CD4-positive, alpha-beta T cell treated with Interferon alpha-2 for 1 hour (primary cell): ENCODE measurements at regions not wholly inside any gene's neighbourhood (a gene's known extent, or its start where the extent isn't known, plus 50 kb on each side); places are given as distances from the start of the nearest gene placed in this dataset.

ENCODE experiments used
- DNase-seq, 2 donors: peaks; one replicate each; pipeline ENCODE4 v3.0.0-alpha.2; 2020 to 2022

DNA sequence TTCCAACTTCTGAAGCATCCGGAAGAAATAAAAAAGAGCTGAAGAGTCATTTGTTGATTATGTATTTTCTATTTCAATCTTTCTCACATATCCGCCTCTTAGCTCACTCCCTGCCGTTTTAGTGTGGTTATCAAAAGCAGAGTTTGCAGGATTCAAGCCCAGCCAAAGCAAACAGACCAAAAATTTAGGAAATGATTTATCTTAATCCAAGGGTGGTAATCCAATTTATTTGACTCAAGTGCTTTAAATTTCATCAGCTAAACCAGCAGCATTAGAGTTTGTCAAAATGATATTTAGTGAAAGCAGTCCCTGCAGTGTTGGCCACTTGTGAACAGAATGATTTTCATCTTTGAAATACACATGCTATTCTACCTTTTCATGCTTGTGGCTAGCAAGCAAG is 129.3 kb upstream of the CCDC68 start:
- DNase-seq, result no peak

DNA sequence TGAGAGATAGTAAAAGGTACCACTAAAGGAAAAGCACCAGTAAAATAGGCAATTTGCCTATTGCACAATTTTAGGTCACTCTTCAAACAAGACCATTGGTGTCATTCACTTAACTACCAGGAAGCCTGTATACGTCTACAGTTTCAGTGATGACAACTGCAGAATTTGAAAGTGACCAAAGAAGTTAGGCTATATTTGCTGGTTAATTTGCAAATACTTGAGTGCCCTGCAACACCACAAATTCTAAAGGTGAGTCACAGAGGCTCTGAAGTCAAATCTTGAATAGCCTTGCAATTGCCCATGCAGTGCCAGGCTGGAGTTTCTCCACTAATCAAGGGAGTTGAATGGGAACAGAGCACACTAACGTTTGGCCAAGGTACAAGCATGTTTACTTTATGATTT is 128.7 kb upstream of the CCDC68 start:
- no peak for DNase-seq

DNA sequence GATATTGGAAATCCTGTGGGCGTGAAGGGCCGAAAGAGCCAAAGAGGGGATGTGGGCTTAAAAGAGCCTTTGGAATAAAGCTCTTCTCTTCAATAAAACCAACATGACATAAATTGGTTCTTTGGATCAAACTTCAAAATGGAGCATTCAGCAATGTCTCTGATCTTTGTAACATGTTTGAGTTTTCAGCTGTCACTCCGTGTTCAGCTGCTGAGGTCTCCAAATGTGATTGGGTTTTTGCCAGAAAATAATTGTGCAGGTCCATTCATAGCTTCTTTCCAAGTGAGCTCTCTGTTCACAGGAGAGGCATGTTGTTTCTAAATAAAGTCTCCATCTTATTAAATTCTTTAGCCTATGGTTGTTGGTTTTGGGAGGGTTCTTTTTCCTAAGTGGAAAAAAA is 127.6 kb upstream of the CCDC68 start:
- no peak for DNase-seq

DNA sequence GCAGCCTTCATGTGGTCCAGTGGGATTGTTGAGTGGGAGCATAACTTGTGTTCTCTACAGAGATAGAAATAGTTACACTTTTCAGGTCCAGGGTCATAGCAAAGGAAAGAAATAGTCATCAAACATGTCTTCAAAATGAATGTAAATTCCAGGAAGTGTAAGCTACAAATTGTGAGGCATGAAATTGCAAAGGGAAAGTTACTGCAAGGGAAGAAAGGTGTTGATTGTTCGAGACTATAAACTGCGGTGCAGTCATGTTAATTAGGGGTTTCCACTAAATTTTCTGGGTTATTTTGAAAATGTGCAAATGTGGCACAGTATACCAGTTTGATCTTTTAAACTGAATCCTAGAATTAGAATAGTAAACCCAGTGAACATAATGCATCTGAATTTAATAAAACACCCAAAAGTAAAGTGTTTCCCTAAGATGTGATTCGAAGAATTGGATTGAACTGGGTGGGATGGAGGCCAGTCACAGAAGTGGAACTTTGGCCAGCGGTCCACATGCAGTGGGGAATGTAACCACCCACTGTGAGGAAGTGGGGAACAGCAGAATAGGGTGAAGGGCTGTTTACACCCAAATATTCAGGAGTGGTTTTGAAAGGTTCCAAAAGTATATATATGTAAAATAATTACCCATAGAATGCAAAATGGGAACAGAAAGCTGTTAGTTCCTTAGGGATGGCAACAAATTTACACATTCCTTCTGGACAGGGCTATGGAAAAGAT is 126.5 kb upstream of the CCDC68 start:
- no peak for DNase-seq

DNA sequence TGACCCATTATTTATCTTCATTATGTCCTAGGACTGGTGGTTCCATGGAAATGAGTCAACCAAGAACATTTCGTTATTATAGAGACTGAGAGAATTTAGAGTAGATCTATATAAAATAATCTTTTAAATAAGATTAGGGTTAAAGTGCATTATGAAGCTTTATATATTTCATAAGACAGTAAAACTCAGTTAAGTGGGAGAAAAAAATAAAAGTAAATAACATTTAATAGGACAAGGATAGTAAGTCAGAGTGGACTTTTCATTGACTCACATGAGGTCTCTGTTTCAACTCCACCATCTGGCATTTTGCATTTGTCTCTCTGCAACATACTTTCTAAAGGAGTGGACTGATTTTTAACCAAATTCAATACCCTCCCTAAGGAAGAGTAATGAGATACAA is 125.3 kb upstream of the CCDC68 start:
- DNase-seq, result no peak

DNA sequence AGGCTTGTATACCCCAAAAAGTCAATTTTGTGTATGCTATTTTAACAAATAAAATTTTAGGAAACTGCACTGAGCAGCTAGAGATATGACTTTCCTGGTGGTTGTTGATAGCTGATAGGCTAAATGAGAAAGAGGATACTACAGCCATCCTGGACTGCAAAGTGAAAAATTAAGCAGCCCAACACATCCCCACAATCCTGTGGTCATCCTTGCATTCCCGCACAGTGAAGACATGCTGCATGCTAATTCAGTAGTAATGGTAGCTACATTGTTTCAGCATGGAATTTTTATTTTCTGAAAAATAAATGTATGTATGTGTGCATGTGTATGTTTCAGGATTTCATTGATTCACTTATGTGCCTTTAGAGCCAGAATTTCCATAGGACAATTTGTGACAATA is 124.2 kb upstream of the CCDC68 start:
- DNase-seq, result no peak

DNA sequence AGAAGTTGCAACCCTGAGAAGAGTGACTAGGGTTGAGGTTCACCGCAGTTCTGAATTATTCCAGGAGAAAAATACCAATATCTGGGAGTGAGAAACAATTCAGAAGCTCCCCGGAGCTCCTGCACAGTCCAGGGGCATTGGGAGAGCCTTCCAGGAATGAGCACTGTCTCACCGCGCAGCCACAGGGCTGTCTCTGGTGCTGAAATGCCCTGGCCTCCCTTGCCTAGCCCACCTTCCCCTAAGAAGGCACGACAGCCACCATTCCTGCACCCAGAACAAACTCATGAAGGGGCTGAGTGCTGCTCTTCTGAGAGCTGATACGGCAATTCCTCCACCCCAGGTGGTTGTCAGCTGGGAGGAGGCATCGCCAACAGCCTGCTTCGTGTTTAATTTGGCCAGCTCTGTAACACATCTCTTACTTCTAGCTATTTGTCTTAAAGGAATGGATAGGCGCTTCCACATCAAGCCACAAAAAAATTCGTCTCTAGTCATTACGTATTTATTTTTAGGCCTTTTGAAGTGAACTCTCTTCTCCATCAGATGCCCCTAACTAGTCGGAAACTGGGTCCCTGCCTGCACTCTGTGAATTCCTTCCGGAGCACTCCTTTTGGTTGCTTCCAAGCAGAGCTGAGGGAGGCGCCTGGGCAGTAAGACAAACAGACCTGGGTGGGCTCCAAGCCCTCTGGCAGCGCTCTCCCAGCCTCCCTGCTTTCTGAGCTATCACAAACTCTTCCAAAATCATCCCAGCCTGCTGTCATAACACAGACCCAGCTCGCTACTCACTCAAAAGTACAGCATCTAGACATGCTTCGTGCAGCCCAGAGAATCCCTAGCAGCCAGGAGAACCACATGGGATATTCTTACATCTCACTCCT is 120.5 kb upstream of the CCDC68 start:
- DNase-seq, result no peak

DNA sequence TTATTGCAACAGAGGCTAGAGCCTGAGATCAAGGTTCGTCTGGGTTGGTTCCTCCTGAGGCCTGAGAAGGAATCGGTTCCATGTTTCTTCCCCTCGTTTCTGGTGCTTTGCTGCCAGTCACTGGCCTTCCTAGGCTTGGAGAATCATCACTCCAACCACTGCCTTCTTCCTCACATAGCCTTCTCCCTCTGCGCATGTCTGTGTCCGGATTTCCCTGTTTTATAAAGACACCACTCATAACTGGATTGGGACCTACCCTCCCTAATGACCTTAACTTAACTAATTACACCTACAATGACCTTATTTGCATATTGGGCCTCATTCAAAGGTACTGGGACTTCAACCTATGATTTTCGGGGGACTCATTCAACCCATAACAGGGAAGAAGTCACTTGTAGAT is 119.8 kb upstream of the CCDC68 start:
- DNase-seq, result no peak

DNA sequence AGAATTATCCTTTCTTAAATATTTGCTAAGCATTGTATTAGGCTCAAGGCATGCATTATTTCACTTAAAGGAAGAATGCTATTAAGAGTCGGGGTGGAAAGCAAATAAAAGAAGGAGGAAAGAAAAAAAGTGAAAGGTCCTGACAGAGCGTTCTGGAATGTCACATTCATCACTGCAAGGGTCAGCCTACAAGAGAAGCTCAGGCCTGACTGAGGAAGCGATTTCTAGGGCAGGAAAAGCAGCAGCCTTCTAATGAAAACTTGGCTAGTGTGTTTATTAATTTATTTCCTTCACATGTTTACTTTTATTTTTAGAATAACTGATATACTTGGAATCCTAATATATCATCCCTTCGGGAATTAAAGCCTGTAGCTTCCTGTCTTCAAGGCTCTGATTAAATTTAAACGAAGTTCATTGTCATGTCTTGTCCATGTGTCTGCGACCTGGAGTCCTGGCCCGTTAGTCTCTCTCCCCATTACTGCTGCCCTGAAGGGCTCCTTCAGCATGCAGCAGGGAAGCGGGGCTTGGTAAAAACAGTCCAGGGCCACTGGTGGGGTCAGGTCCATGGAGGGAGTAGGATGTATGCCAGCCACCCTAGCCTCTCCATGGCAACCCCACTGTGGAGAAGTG is 119.2 kb upstream of the CCDC68 start:
- DNase-seq, result no peak

DNA sequence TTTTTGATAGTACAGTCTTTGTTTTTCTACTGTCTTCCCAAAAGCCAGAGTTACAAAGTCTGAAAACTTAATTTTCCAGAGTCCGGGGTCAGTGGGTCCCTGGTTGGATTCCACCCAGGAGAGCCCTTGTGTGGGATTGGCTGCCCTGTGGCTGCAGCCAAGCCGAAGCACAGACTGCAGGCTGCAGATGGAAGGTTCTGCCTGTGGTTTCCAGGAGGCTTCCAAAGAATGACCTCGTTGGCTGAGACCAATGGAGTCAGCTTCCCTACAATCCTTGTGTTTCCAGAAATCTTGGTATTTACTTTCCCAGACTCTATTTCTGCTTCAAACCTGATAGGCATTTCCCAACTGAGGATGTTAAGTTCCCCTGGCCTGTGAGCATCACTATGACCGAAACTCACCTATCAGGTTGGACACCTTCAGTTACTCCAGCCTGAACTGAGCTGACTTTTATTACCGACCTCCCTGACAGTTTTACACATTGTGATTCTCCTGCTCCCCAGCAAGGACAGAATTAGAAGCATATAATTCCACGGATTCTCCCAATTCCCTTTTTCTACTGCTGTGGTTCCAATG is 117.5 kb upstream of the CCDC68 start:
- DNase-seq, result no peak

DNA sequence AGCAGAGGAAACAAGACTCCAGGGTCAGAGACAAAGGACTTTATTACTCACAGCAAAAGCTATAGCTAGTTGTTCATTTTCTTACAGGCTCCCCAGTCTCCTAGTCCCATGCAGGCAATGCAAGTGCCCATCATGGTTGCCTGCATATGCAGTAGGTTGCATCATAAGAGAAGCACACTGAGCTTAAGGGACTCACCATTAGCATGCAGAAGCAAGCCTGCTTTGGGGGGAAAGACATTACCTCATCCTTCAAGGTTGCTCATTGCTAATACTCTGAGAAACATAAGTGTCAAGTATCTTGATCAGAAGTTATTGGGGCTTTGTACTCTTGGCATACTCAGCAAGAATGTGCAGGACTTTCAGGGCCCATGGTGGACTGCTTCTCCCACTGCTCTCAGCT is 114.6 kb upstream of the CCDC68 start:
- DNase-seq, result no peak

DNA sequence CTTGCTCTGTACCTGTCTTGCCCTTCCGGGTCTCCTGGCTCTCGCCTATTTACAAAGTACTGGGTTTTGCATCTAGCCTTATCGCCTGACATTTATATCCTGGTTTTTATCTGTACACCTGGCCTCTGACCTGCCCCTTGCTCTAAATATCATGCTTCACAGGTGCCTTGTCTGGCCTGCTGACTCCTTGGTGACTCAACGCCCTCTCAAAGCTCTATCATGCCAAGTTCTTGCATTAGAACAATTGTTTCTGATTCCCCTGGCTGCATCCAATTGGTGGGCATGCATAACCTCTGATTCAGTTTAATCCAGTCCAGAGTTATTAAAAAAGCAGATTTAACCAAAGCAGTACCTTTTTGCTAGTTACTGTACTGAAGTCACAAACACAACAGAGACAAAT is 113.9 kb upstream of the CCDC68 start:
- DNase-seq, result no peak

DNA sequence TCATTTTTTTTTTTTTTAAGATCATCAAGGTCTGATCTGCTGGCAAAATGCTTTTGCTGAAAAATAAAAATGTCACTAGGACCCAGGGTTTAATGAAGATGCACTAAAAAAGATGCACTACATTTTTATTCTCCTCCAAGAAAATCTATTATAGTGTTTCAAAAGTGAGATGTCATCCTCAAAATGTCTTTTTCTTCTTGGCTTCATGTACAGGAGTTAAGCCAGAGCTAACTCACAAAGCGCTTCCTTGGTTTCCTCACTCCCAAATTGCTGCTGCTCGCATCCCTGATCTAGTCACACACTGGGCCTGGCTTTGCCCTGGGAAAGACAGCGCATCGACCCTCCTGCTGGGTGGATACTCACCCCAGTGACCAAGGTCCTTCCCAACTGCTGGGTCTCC is 113.4 kb upstream of the CCDC68 start:
- DNase-seq, result no peak

DNA sequence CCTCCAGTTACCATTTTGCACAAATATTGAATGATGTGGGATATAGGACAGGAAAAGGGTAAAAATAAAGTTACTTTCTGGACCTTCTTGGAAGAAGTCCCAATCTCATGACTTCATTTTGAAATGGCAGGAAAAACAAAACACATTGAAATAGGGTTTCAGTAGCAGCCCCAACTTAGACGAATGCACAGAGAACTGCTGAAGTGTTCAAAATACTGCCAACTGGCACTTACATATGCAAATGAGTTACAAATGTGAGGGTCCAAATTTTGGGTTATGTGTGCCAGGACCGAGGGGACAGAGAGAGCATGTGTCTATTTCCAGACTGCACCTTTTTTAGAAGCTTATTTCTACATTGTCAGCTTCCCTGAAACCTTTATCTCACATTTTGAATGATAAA is 112.9 kb upstream of the CCDC68 start:
- DNase-seq, result no peak

DNA sequence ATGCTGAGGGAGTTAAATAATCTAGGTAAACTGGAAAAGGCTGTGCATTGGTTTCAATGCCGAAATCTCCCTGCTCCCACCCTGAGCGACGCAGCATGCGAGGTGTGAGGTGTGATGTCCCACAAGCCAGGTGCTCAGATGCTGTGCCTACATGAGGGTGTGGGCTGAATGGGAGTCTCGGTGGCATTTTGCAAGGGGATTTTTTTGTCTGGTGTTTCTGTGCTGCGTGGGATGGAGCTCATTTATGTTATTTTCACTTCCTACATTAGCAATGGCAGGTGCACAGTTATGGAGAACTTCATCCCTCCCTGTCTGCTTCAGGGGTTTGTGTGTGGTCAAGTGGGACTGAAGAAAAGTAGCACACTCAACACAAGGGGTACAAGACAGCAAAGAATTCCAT is 110.2 kb upstream of the CCDC68 start:
- DNase-seq, result peak in 1 of 2 donors; percentile 4

DNA sequence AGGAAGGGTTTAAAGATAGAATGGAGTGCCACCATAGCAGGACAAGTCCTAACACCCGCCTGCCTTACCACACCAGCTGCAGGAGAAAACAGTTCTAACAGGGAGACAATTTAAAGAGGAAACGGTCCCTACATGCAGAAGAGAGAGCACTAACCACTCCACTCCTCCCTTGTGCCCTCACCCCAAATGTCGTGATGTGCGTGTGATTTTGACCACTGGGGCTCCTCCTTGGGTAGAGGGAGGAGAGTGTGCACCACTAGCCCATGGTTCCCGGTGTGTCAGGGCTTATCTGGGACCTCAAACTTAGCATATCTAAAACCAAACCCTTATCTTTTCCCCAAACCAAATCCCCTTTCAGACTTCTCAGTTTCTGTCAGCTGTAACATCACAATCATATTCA is 105.5 kb upstream of the CCDC68 start:
- no peak for DNase-seq

DNA sequence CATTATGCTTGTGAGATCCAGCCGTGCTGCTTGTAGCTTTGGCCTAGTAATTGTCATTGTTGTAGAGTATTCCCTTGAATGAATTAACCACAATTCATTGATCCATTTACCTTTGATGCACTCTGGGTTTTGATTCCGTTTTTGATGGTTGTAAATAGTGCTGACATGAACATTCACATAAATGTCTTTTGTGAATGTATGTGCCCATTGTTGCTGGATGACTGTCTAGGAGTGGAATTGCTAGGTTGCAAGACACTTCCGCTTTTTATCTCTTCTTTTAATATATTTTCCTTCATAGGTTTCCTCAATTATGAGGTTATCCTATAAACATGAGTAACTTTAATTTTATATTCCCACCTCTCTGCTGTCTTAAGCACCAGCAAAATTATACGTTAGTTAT is 104.8 kb upstream of the CCDC68 start:
- DNase-seq, result no peak

DNA sequence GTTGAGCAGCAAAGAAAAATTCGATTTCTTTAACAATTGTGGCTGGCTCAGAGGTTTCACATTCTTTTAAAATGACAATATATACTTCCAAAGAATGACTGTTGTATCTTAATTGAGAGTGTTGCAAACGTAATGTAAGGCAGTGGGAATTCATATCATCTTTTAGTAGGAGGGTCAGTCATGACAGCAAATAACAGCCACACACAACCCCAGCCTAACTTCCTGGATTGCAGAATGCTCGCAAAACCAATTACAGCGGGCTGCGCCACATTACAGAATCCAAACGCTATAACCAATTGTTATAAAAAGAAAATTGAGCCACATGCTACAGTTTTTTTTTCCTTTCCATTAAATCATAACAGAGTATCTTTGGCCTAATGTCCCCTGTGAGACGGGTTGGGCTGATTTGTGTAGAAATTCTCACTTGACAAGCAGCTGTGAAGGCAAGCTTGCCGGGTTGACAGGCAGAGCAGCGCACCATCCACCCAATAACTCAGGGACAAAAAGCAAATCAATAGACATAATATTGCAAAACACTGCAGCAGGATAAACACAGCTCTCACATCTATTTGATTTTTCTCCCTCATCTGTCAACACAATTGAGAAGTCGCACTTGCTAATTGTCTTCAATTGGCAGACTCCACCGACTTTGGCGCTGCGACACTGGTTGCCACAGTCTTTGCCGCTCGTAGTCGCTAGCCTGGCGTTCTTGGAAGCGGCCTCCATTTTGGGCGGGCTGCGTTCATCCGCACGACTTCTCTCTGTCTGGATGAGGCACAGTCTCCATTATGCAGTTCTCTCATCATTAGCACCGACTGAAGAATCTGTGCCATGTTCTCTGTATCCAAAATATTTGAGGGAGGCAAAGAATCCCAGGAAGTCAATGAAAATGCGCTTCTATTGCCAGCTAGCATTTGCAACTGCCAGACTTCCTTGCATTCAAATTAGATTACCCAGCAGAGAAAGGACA is 95.0 kb upstream of the CCDC68 start:
- DNase-seq, result no peak

DNA sequence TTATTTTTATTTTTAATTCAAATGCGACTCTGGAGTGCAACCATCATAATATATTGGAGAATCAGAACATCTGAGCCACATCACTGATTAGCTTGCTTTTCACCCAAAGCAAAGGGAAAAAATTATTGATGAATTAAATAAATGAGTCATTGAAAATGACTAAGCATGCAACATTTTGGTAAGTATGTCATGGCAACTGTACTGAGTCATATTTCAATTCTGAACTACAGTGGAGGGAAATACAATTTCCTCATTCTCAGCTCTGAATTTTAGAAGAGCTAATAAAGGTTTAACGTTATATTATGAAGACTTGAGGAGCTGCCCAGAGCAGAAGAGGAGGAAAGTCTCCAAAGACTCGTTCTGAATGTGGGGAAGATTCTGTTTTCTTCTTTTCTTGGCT is 89.6 kb upstream of the CCDC68 start:
- DNase-seq, result no peak

DNA sequence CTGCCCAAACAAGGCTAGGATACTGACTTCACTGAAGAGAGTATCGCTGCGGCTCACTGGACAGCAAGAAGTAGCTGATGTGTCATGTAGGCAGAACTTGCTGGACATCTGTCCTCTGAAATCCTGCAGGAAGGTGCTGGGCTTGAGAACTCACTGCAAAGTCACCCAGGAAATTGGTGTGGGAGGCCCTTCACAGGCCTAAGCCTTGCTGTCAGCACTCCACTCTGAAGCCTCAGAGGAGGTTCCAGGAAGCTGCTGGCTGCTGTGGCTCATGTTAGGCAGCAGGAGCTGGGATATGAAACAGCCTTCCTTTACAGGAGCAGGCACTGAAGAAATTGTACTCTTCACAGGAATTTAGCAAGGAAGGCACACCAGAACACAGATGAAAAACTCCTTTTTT is 88.3 kb upstream of the CCDC68 start:
- DNase-seq, result no peak

DNA sequence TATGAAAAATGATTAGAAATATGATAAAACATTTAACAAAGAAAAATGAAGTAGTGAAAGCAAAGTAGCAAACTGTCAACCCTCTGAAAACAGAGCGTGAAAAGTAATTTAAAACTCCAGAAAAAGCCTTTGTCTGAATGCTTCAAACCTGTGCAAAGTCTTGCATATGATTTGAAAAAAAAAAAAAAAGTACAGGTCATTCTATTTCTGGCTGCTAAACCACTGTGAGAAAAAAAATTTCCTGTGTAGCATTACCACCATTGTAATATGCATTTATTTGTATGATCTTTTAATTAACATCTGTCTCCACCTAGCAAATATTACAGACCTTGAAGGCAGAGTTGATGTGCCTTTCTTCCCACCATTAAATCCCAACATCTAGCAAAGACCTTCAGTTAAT is 82.1 kb upstream of the CCDC68 start:
- DNase-seq, result no peak

DNA sequence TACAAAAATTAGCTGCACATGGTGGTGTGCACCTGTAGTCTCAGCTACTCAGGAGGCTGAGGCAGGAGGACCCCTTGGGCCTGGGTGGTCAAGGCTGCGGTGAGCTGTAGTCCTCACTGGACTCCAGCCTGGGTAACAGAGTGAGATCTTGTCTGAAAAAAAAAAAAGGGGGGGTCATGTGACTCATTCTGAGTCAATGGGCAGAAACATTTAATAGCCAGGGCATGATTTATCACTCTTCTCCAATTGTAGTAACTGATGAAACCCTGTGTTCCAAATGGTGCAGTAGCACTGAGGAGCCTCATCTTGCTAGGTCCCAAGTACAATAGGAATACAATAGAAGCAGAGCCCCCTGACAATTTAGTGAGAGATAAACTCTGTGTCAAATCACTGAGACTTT is 78.9 kb upstream of the CCDC68 start:
- no peak for DNase-seq

DNA sequence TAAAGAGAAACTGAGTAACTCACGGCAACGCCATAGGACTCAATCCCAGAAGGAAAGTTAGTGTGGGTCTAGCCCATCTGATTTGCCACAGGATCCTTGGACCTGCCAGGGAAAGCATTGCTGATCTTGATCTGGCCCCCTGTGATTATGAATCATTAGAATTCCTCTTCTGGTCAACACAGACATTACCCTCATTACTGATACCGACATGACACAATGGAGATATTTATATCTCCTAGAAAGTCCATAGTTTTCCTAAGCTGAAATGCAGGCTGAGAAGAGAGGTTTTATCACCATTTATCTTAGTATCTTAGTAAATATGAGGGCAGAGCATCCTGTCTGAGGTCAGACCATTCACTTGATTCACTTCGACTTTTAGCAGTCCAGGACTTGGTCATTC is 75.5 kb upstream of the CCDC68 start:
- DNase-seq, result no peak
